ENCODE measurements at regions not wholly inside any gene's neighbourhood (a gene's known extent, or its start where the extent isn't known, plus 50 kb on each side); places are given as distances from the start of the nearest gene placed in this dataset.
"Not testable (repeated sequence)": the region's sequence is repeated elsewhere in the genome, so short reads cannot be mapped to it uniquely, and the experiment has no call there.

DNA sequence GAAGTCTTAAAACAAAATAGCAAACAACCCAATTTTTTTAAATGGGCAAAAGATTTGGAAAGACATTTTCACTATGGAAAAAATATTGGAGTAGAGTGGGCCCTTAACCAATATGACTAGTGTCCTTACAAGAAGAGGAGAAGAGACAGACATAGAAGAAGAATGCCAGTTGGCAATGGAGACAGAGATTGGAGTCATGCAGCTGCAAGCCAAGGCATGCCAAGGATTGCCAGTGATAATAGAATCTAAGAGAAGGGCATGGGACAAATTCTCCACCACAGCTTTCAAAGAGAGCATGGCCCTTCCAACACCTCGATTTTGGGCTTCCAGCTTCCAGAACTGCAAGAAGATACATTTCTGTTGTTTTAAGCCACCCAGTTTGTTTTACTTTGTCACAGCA, 92.7 kb downstream of the RGS2 start:
- DNase-seq (ENCODE audit: extremely low spot score), result no peak
- ChIA-PET CTCF (interaction anchor here (1.4 to 1.6 kb wide), 2 partner anchors 10 to 40 kb away, joined by 3 to 6 read pairs; no protein-coding TSS in a partner anchor), POLR2A (no interaction called here)
- TF ChIP-seq, protein P1, sequence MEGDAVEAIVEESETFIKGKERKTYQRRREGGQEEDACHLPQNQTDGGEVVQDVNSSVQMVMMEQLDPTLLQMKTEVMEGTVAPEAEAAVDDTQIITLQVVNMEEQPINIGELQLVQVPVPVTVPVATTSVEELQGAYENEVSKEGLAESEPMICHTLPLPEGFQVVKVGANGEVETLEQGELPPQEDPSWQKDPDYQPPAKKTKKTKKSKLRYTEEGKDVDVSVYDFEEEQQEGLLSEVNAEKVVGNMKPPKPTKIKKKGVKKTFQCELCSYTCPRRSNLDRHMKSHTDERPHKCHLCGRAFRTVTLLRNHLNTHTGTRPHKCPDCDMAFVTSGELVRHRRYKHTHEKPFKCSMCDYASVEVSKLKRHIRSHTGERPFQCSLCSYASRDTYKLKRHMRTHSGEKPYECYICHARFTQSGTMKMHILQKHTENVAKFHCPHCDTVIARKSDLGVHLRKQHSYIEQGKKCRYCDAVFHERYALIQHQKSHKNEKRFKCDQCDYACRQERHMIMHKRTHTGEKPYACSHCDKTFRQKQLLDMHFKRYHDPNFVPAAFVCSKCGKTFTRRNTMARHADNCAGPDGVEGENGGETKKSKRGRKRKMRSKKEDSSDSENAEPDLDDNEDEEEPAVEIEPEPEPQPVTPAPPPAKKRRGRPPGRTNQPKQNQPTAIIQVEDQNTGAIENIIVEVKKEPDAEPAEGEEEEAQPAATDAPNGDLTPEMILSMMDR (IDR thresholded peaks at IDR 0.05; ENCODE audit: control extremely low read depth, extremely low read depth, low read depth, missing control alignments), result no peak

GRCh38 chr1:192903142-192903541, 94.3 kb downstream of the RGS2 start:
- DNase-seq (ENCODE audit: extremely low spot score), result no peak
- TF ChIP-seq, protein P1 (IDR thresholded peaks at IDR 0.05; ENCODE audit: control extremely low read depth, extremely low read depth, low read depth, missing control alignments), result no peak
- ChIA-PET CTCF (no interaction called here), POLR2A (no interaction called here)

DNA sequence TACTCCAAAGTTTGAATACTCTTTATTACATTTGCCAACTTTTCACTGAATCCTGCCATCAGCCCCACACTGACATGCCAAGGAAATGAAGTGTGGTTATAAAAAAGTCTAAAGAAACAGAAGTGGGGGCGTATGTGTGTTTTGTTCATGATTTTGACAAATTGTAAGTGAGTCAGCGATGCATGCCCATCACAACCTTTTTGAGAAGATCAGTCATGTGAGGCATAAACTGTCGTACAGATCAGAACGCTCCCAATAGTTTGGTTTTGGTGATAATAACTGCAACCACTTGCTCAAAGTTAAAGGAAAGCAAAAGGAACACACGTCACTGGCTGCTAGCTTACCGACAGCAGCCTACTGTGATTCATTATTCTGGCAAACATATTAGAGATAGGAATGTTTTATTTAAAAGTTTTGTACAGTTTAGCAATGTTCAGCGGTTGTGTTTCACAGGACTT, 95.6 kb downstream of the RGS2 start:
- ChIA-PET POLR2A (no interaction called here), CTCF (no interaction called here)
- TF ChIP-seq, protein P1 (IDR thresholded peaks at IDR 0.05; ENCODE audit: control extremely low read depth, extremely low read depth, low read depth, missing control alignments), result no peak
- no peak for DNase-seq (ENCODE audit: extremely low spot score)

GRCh38 chr1:192905049-192905448, 96.2 kb downstream of the RGS2 start:
- TF ChIP-seq, protein P1 (IDR thresholded peaks at IDR 0.05; ENCODE audit: control extremely low read depth, extremely low read depth, low read depth, missing control alignments), result no peak
- ChIA-PET CTCF (no interaction called here), POLR2A (no interaction called here)
- no peak for DNase-seq (ENCODE audit: extremely low spot score)

GRCh38 chr1:192906334-192906733, 97.5 kb downstream of the RGS2 start:
- ChIA-PET CTCF (no interaction called here), POLR2A (no interaction called here)
- TF ChIP-seq, protein P1 (IDR thresholded peaks at IDR 0.05; ENCODE audit: control extremely low read depth, extremely low read depth, low read depth, missing control alignments), result no peak
- no peak for DNase-seq (ENCODE audit: extremely low spot score)

DNA sequence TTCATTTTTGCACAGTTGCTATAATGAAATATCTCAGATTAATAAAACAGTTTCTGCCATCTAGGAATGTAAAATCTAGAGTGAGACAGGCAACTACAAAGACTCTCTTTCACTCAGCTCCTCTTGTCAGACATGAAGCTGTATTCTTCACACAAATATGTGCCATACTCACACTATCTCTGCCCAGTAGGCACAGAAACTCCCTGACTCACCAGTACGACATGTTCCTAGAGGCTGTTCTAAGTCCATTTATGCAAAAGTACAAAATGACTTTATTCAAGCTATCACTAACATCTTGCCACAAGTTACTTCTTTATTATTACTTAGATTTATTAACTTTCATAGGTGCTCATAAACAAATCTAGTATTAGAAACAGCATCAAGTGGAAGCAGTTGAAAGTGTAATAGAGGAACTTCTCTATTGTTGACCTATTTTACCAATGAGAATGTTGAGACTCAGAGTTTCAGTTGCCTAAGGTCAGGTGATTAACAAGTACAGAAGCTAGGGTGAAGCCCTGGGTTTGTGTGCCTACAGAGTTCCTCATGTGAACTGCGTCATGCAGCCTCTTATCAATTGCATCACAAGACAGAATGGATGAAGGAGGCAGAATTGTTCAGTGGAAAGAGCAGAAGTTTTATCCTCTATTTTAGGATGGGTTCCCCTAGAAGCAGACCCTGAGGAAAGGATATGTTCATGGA, 98.9 kb downstream of the RGS2 start:
- CTCF ChIA-PET, result interaction anchor here (0.7 kb wide), 1 partner anchor 105 kb away, joined by 3 read pairs; no protein-coding TSS in a partner anchor
- TF ChIP-seq, protein P1 (IDR thresholded peaks at IDR 0.05; ENCODE audit: control extremely low read depth, extremely low read depth, low read depth, missing control alignments), result no peak
- POLR2A ChIA-PET, result no interaction called here
- no peak for DNase-seq (ENCODE audit: extremely low spot score)

- POLR2A ChIA-PET; DNase-seq (ENCODE audit: extremely low spot score): not testable (repeated sequence)
- CTCF ChIA-PET, result interaction anchor here (2.3 kb wide), 1 partner anchor 11 kb away, joined by 6 read pairs; no protein-coding TSS in a partner anchor
These were observed 103.2 kb downstream of the RGS2 start for GRCh38 chr1:192911896-192912656.

Data from GM10248 (cell line).